ENCODE measurements at regions not wholly inside any gene's neighbourhood (a gene's known extent, or its start where the extent isn't known, plus 50 kb on each side); places are given as distances from the start of the nearest gene placed in this dataset.

- H3K9me3 ChIP-seq (replicated peaks; ENCODE audit: insufficient read depth, low read length) = no peaks in the 10 kb centered on the region
Observed at GRCh38 chr4:121252224-121252806, 88.2 kb upstream of the TNIP3 start.

DNA sequence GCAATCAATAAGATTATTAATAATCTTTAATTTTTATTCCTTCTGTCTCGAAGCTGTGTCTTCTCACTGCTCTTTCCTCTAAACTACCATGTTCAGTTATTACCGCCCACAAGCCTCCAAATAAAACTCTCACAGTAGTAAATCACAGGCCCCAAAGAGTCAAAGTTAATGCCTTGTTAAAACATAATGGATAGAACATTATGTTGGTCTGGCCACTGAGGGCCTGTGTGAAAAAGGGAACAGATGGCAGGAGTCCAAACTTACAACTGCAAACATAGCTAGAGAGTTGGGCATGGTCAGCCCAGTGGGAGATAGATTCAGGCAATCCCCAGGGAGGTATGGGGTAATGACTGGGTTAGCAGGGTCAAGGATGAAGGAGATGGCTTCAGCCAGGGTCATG is 84.6 kb upstream of the TNIP3 start:
- no peaks in the 10 kb centered on the region for H4K20me1 ChIP-seq (ENCODE audit: insufficient read depth, low read length)
- no peaks in the 10 kb centered on the region for H3K79me2 ChIP-seq (ENCODE audit: low read length)
- no peaks in the 10 kb centered on the region for H3K9me2 ChIP-seq (replicated peaks; ENCODE audit: insufficient read depth, low read length)
- no peak overlapping the region for H3K27ac ChIP-seq (ENCODE audit: low read length)
- no peak overlapping the region for H3K9ac ChIP-seq (ENCODE audit: low read length)
- H3K9me3 ChIP-seq (replicated peaks; ENCODE audit: insufficient read depth, low read length) = no peaks in the 10 kb centered on the region
- no peaks in the 10 kb centered on the region for H3K36me3 ChIP-seq (replicated peaks; ENCODE audit: insufficient read depth, low read length)
- no peak overlapping the region for H3K4me2 ChIP-seq (ENCODE audit: low read depth, low read length)
- H3K27me3 ChIP-seq (replicated peaks; ENCODE audit: insufficient read depth, low read length) = no peaks in the 10 kb centered on the region
- no peaks in the 10 kb centered on the region for H3F3A ChIP-seq (ENCODE audit: insufficient read depth, low read length)
- H2AFZ ChIP-seq (ENCODE audit: low read length) = no peak overlapping the region
- no peak for TF ChIP-seq EZH2 (optimal IDR thresholded peaks at IDR 0.05; ENCODE audit: low read depth, low read length)
- no peak for TF ChIP-seq EZH2phosphoT487 (IDR thresholded peaks at IDR 0.05; ENCODE audit: low read length)
- no peak for TF ChIP-seq CTCF (IDR thresholded peaks at IDR 0.05; ENCODE audit: low read length)
- H3K4me3 ChIP-seq (ENCODE audit: low read length) = no peak overlapping the region
- no peaks in the 10 kb centered on the region for H3K4me1 ChIP-seq (ENCODE audit: low read length)
- DNase-seq = no peak

More at GRCh38 chr4:121252224-121252806, 88.2 kb upstream of the TNIP3 start:
- no peak overlapping the region for H3K4me2 ChIP-seq (ENCODE audit: low read depth, low read length)
- no peaks in the 10 kb centered on the region for H3K79me2 ChIP-seq (ENCODE audit: low read length)
- no peaks in the 10 kb centered on the region for H3F3A ChIP-seq (ENCODE audit: insufficient read depth, low read length)
- H3K9me2 ChIP-seq (replicated peaks; ENCODE audit: insufficient read depth, low read length) = no peaks in the 10 kb centered on the region
- H2AFZ ChIP-seq (ENCODE audit: low read length) = no peak overlapping the region
- H3K4me3 ChIP-seq (ENCODE audit: low read length) = no peak overlapping the region
- TF ChIP-seq CTCF (IDR thresholded peaks at IDR 0.05; ENCODE audit: low read length) = peak; percentile 89
- TF ChIP-seq EZH2phosphoT487 (IDR thresholded peaks at IDR 0.05; ENCODE audit: low read length) = no peak
- H4K20me1 ChIP-seq (ENCODE audit: insufficient read depth, low read length) = no peaks in the 10 kb centered on the region
- H3K27ac ChIP-seq (ENCODE audit: low read length) = no peak overlapping the region
- DNase-seq = peak; percentile 61
- H3K9ac ChIP-seq (ENCODE audit: low read length) = no peak overlapping the region
- no peaks in the 10 kb centered on the region for H3K4me1 ChIP-seq (ENCODE audit: low read length)
- H3K27me3 ChIP-seq (replicated peaks; ENCODE audit: insufficient read depth, low read length) = no peaks in the 10 kb centered on the region
- H3K36me3 ChIP-seq (replicated peaks; ENCODE audit: insufficient read depth, low read length) = no peaks in the 10 kb centered on the region

- Histone ChIP-seq H3K4me2 (ENCODE audit: low read depth, low read length) (no peak overlapping the region), H4K20me1 (ENCODE audit: insufficient read depth, low read length) (no peaks in the 10 kb centered on the region), H3K27ac (ENCODE audit: low read length) (no peak overlapping the region), H3K4me1 (ENCODE audit: low read length) (no peaks in the 10 kb centered on the region), H3K4me3 (ENCODE audit: low read length) (no peak overlapping the region), H3F3A (ENCODE audit: insufficient read depth, low read length) (no peaks in the 10 kb centered on the region), H3K9me3 (replicated peaks; ENCODE audit: insufficient read depth, low read length) (no peaks in the 10 kb centered on the region), H2AFZ (ENCODE audit: low read length) (no peak overlapping the region), H3K27me3 (replicated peaks; ENCODE audit: insufficient read depth, low read length) (no peaks in the 10 kb centered on the region), H3K79me2 (ENCODE audit: low read length) (no peaks in the 10 kb centered on the region), H3K9me2 (replicated peaks; ENCODE audit: insufficient read depth, low read length) (no peaks in the 10 kb centered on the region), H3K36me3 (replicated peaks; ENCODE audit: insufficient read depth, low read length) (no peaks in the 10 kb centered on the region), H3K9ac (ENCODE audit: low read length) (no peak overlapping the region)
- no peak for DNase-seq
- TF ChIP-seq EZH2 (optimal IDR thresholded peaks at IDR 0.05; ENCODE audit: low read depth, low read length) (no peak), CTCF (IDR thresholded peaks at IDR 0.05; ENCODE audit: low read length) (no peak), EZH2phosphoT487 (IDR thresholded peaks at IDR 0.05; ENCODE audit: low read length) (no peak)
Observed at GRCh38 chr4:121246698-121247097, 82.6 kb upstream of the TNIP3 start.

Data from MM.1S (cell line).